KOPT-K1 (cell line): ENCODE measurements at regions not wholly inside any gene's neighbourhood (a gene's known extent, or its start where the extent isn't known, plus 50 kb on each side); places are given as distances from the start of the nearest gene placed in this dataset.

Experiments used
- H3K27ac ChIP-seq: fragments of 200-600 bp; sonication (generic); 2 replicates; pipeline ENCODE4 v1.5.1; 2016; ENCODE audit warnings: antibody characterized with exemption, mild to moderate bottlenecking, low read depth, low read length; ENCODE audit not compliant: poor library complexity, severe bottlenecking
- H3K36me3 ChIP-seq: fragments of 200-600 bp; sonication (generic); 2 replicates; pipeline ENCODE4 v1.5.1; 2017; ENCODE audit warnings: antibody characterized with exemption, mild to moderate bottlenecking, low read length, moderate library complexity; ENCODE audit not compliant: insufficient read depth
- H3K9me3 ChIP-seq: fragments of 200-600 bp; sonication (generic); 2 replicates; pipeline ENCODE4 v1.5.1; 2017; ENCODE audit warnings: antibody characterized with exemption, low read length, mild to moderate bottlenecking; ENCODE audit not compliant: insufficient read depth, poor library complexity, severe bottlenecking

- H3K36me3 ChIP-seq, result no peaks in the 10 kb centered on the region
- no peaks in the 10 kb centered on the region for H3K9me3 ChIP-seq
- no peak overlapping the region for H3K27ac ChIP-seq
Measured at GRCh38 chr3:162073422-162073975, 576.9 kb downstream of the OTOL1 start.

DNA sequence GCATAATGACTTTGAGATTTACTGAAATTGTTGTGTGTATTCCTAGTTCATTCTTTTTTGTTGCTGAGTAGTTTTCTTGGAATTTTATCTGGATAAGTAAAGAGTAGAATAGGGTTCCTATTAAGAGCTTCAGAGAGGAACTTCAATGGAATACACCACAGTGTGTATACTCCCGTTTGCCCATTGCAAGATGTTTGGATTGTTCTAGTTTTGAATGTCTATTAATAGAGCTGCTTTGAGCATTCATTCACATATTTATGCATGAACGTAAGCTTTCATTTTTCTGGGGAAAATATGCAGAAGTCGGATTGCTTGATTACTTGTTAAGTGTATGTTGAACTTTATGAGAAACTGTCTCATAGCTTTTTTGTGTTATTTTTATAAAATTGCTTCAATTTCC lies 580.5 kb downstream of the OTOL1 start:
- Histone ChIP-seq H3K27ac (no peak overlapping the region), H3K9me3 (no peaks in the 10 kb centered on the region), H3K36me3 (no peaks in the 10 kb centered on the region)

DNA sequence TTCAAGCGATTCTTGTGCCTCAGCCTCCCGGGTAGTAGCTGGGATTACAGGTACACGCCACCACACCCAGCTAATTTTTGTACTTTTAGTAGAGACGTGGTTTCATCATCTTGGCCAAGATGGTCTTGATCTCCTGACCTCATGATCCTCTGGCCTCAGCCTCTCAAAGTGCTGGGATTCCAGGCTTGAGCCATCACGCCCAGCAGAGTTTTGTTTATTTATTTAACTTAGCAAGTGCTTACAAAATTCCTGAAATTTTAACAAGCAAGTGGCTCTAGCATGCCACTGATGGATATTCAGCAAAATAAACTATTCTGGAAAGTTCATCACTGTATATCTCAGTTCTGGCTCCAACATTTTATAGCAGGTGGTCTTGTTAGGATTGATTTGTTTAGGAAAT lies 585.9 kb downstream of the OTOL1 start:
- Histone ChIP-seq H3K27ac (no peak overlapping the region), H3K36me3 (no peaks in the 10 kb centered on the region)

GRCh38 chr3:162087361-162087760 lies 590.8 kb downstream of the OTOL1 start:
- no peak overlapping the region for H3K27ac ChIP-seq
- H3K36me3 ChIP-seq, result no peaks in the 10 kb centered on the region
- H3K9me3 ChIP-seq, result no peaks in the 10 kb centered on the region

More for the DNA sequence above, 585.9 kb downstream of the OTOL1 start:
- no peaks in the 10 kb centered on the region for H3K9me3 ChIP-seq

- H3K36me3 ChIP-seq, result no peaks in the 10 kb centered on the region
- H3K27ac ChIP-seq, result no peak overlapping the region
- no peaks in the 10 kb centered on the region for H3K9me3 ChIP-seq
Measured at GRCh38 chr3:162092751-162093150, 596.1 kb downstream of the OTOL1 start.

DNA sequence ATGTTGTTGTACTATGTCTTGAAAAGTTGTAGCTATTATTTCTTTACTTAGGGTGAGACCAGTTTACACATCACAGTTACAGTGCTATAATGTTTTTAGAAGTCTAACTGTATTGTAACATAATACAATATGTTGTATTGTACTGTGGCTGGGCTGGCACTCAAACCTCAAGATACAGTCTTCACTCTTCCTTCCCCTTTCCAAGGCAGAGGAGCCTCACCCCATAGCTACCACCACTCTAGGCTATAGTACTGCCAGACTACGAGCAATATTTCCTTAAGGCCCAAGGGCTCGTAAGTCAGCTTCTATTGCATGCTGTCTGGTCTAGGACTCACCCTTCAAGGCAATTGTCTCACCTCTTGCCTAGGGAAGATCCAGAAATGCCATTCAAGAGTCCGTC lies 597.7 kb downstream of the OTOL1 start:
- no peaks in the 10 kb centered on the region for H3K36me3 ChIP-seq
- H3K27ac ChIP-seq, result no peak overlapping the region
- no peaks in the 10 kb centered on the region for H3K9me3 ChIP-seq

DNA sequence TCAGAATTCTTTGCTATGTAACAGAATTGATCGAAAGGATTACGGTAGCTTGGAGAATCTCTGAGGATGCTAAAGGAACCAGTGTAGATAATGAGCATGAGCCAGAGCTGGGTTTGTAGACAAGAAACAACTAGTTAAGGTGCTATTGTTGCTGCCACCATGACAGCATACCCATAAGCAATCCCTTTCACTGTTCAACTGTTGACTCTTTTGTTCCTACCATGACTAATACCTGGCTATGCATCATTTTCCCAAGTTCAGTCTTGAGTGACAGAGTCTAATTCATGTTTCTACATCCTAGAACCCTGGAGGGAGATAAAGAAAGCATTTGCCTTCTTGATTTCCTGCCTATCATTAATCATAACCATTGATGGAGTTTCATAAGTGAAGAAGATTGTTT lies 600.3 kb downstream of the OTOL1 start:
- Histone ChIP-seq H3K36me3 (no peaks in the 10 kb centered on the region), H3K9me3 (no peaks in the 10 kb centered on the region)

DNA sequence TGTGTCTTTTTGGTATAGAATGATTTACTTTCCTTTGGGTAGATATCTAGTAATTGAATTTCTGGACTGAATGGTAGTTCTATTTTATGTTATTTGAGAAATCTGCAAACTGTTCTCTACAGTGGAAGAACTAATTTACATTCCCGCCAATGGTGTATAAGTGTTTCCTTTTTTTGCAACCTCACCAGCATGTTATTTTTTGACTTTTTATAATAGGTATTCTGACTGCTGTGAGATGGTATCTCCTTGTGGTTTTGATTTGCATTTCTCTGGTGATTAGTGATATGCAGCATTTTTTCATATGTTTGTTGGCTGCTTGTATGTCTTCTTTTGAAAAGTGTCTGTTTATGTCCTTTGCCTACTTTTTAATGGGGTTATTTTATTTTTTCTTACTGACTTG lies 607.2 kb downstream of the OTOL1 start:
- no peak overlapping the region for H3K27ac ChIP-seq
- H3K9me3 ChIP-seq, result no peaks in the 10 kb centered on the region
- no peaks in the 10 kb centered on the region for H3K36me3 ChIP-seq

More for the DNA sequence above, 600.3 kb downstream of the OTOL1 start:
- H3K27ac ChIP-seq, result no peak overlapping the region

GRCh38 chr3:162111861-162112260 lies 615.3 kb downstream of the OTOL1 start:
- Histone ChIP-seq H3K27ac (no peak overlapping the region), H3K36me3 (no peaks in the 10 kb centered on the region), H3K9me3 (no peaks in the 10 kb centered on the region)

GRCh38 chr3:162112719-162113118 lies 616.1 kb downstream of the OTOL1 start:
- no peaks in the 10 kb centered on the region for H3K36me3 ChIP-seq
- no peak overlapping the region for H3K27ac ChIP-seq

GRCh38 chr3:162117961-162118360 lies 621.4 kb downstream of the OTOL1 start:
- Histone ChIP-seq H3K36me3 (no peaks in the 10 kb centered on the region), H3K9me3 (no peaks in the 10 kb centered on the region), H3K27ac (no peak overlapping the region)

More at GRCh38 chr3:162112719-162113118, 616.1 kb downstream of the OTOL1 start:
- no peaks in the 10 kb centered on the region for H3K9me3 ChIP-seq

GRCh38 chr3:162119651-162120050 lies 623.0 kb downstream of the OTOL1 start:
- no peak overlapping the region for H3K27ac ChIP-seq
- no peaks in the 10 kb centered on the region for H3K36me3 ChIP-seq

GRCh38 chr3:162122405-162122804 lies 625.8 kb downstream of the OTOL1 start:
- Histone ChIP-seq H3K9me3 (no peaks in the 10 kb centered on the region), H3K36me3 (no peaks in the 10 kb centered on the region), H3K27ac (no peak overlapping the region)

More at GRCh38 chr3:162119651-162120050, 623.0 kb downstream of the OTOL1 start:
- no peaks in the 10 kb centered on the region for H3K9me3 ChIP-seq

GRCh38 chr3:162125790-162126189 lies 629.2 kb downstream of the OTOL1 start:
- H3K27ac ChIP-seq, result no peak overlapping the region
- no peaks in the 10 kb centered on the region for H3K9me3 ChIP-seq

GRCh38 chr3:162130582-162130981 lies 634.0 kb downstream of the OTOL1 start:
- Histone ChIP-seq H3K36me3 (no peaks in the 10 kb centered on the region), H3K27ac (no peak overlapping the region), H3K9me3 (no peaks in the 10 kb centered on the region)

More at GRCh38 chr3:162125790-162126189, 629.2 kb downstream of the OTOL1 start:
- H3K36me3 ChIP-seq, result no peaks in the 10 kb centered on the region

DNA sequence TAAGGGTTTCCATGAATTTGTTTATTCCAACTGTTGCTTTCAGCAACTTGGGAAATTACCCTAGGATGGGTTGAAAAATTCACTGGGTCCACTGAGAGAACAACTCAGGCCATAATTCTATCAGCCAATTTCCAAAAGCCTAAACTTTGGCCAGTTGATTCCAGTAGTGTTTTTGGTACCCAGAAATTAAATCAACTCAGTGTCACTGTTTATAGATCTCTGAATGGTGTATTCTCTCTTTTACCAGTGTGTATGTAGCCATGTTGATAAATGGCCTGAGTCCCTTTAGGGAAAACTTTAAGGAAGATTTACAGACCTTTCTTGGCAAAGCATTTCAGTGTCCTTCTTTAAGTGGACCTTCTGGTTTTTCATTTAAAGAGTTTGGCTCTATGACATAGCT lies 636.4 kb downstream of the OTOL1 start:
- Histone ChIP-seq H3K9me3 (no peaks in the 10 kb centered on the region), H3K27ac (no peak overlapping the region), H3K36me3 (no peaks in the 10 kb centered on the region)
